SK-N-SH treated with all-trans-retinoic acid at 6 μM for 48 hours (cell line): ENCODE measurements at regions not wholly inside any gene's neighbourhood (a gene's known extent, or its start where the extent isn't known, plus 50 kb on each side); places are given as distances from the start of the nearest gene placed in this dataset.

Source experiments
- ARNTL ChIP-seq: fragments of 450-650 bp; formaldehyde crosslinking; IDR thresholded peaks from 2 replicates; pipeline ENCODE4 v1.5.0; 2020; ENCODE audit warnings: low read depth, mild to moderate bottlenecking, moderate library complexity, borderline replicate concordance
- CREB5 ChIP-seq: fragments of 250-450 bp; sonication (Bioruptor Pico); IDR thresholded peaks from 2 replicates; pipeline ENCODE4 v1.5.1; 2020; ENCODE audit warnings: low read depth, mild to moderate bottlenecking, moderate library complexity
- CSRNP3 ChIP-seq: fragments of 250-450 bp; sonication (Bioruptor Pico); IDR thresholded peaks from 2 replicates; pipeline ENCODE4 v1.5.1; 2021; ENCODE audit warnings: mild to moderate bottlenecking, moderate library complexity
- ESRRG ChIP-seq: fragments of 250-450 bp; sonication (Bioruptor Pico); IDR thresholded peaks from 2 replicates; pipeline ENCODE4 v1.6.1; 2021; ENCODE audit warnings: mild to moderate bottlenecking
- ISL1 ChIP-seq: fragments of 250-450 bp; sonication (Bioruptor Pico); IDR thresholded peaks from 2 replicates; pipeline ENCODE4 v2.1.2; 2022; ENCODE audit warnings: mild to moderate bottlenecking, moderate library complexity
- PATZ1 ChIP-seq: fragments of 250-450 bp; sonication (Bioruptor Pico); IDR thresholded peaks from 2 replicates; pipeline ENCODE4 v1.8.0; 2020; ENCODE audit warnings: mild to moderate bottlenecking, moderate library complexity, borderline replicate concordance
- PPARA ChIP-seq: fragments of 250-450 bp; sonication (Bioruptor Pico); IDR thresholded peaks from 2 replicates; pipeline ENCODE4 v1.5.0; 2020; ENCODE audit warnings: mild to moderate bottlenecking, borderline replicate concordance
- RARB ChIP-seq: fragments of 250-450 bp; sonication (Bioruptor Pico); IDR thresholded peaks from 2 replicates; pipeline ENCODE4 v1.8.0; 2021; ENCODE audit warnings: mild to moderate bottlenecking, moderate library complexity
- SNAI2 ChIP-seq: fragments of 250-450 bp; sonication (Bioruptor Pico); IDR thresholded peaks from 2 replicates; pipeline ENCODE4 v1.5.0; 2020; ENCODE audit warnings: mild to moderate bottlenecking, moderate library complexity
- TCF4 ChIP-seq: fragments of 250-450 bp; sonication (Bioruptor Pico); IDR thresholded peaks from 2 replicates; pipeline ENCODE4 v1.8.0; 2021; ENCODE audit warnings: mild to moderate bottlenecking, moderate library complexity, borderline replicate concordance
- ZC3H10 ChIP-seq: fragments of 250-450 bp; sonication (Bioruptor Pico); IDR thresholded peaks from 2 replicates; pipeline ENCODE4 v1.5.1; 2021; ENCODE audit warnings: mild to moderate bottlenecking, moderate library complexity
- ZFP3 ChIP-seq: fragments of 250-450 bp; sonication (Bioruptor Pico); IDR thresholded peaks from 2 replicates; pipeline ENCODE4 v1.5.0; 2020; ENCODE audit warnings: mild to moderate bottlenecking, moderate library complexity
- ZNF565 ChIP-seq: fragments of 450-650 bp; formaldehyde crosslinking; conservative IDR thresholded peaks from 2 replicates; pipeline ENCODE4 v1.5.0; 2020; ENCODE audit warnings: low read depth, mild to moderate bottlenecking, moderate library complexity
- ZNF70 ChIP-seq: fragments of 450-650 bp; formaldehyde crosslinking; IDR thresholded peaks from 2 replicates; pipeline ENCODE4 v1.5.0; 2020; ENCODE audit warnings: mild to moderate bottlenecking, moderate library complexity

GRCh38 chr9:119707228-119707845, 338.1 kb upstream of the BRINP1 start:
- no peak for TF ChIP-seq PPARA
- no peak for TF ChIP-seq SNAI2 (CRISPR knock-in tag)
- TF ChIP-seq TCF4: no peak
- no peak for TF ChIP-seq ZNF70 (CRISPR knock-in tag)
- no peak for TF ChIP-seq PATZ1 (CRISPR knock-in tag)
- no peak for TF ChIP-seq CSRNP3 (CRISPR knock-in tag)
- no peak for TF ChIP-seq ESRRG (CRISPR knock-in tag)
- TF ChIP-seq CREB5 (CRISPR knock-in tag): no peak
- TF ChIP-seq ZC3H10 (CRISPR knock-in tag): no peak
- no peak for TF ChIP-seq ZFP3 (CRISPR knock-in tag)
- TF ChIP-seq ISL1 (CRISPR knock-in tag): no peak
- TF ChIP-seq ARNTL: no peak
- no peak for TF ChIP-seq ZNF565 (CRISPR knock-in tag)
- TF ChIP-seq RARB (CRISPR knock-in tag): no peak
